GM23338 (cell line): ENCODE measurements at regions not wholly inside any gene's neighbourhood (a gene's known extent, or its start where the extent isn't known, plus 50 kb on each side); places are given as distances from the start of the nearest gene placed in this dataset.

Experiments used
- EZH2 ChIP-seq: fragments of 200-600 bp; sonication (generic); IDR thresholded peaks from one replicate; pipeline ENCODE4 v1.8.0; 2017; ENCODE audit warnings: antibody characterized with exemption, mild to moderate bottlenecking, low read depth; ENCODE audit not compliant: unreplicated experiment
- TF ChIP-seq, protein P1 (sequence below), 2 experiments: fragments of 200-600 bp in 1 of 2; sonication (generic) in 1 of 2; conservative IDR thresholded peaks; 2 replicates each; pipeline versions ENCODE4 v1.5.1 to v1.6.1; 2016 to 2017; ENCODE audit warnings: antibody characterized with exemption in 2 of 2, low read depth in 2 of 2, mild to moderate bottlenecking in 2 of 2, moderate library complexity in 1 of 2

DNA sequence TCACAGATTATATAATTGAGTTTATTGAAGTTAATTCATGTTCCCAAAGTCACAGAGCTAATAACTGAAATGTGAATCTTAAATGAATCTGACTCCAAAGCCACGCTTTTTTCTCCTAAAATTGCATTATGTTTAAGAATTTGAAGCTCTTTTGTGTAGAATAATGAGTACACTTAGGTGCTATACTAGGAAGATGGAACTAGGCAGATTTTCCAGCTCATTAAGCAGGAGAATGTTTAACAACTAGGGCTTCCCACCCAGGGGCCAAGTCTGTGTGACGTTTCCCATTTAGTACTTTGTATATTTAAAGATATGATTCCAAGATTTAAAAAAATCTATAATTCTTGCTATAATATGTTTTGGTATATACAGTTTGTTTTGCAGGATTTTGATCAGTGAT is 169.5 kb downstream of the KIF20B start:
- TF ChIP-seq EZH2: no peak
- TF ChIP-seq, protein P1, sequence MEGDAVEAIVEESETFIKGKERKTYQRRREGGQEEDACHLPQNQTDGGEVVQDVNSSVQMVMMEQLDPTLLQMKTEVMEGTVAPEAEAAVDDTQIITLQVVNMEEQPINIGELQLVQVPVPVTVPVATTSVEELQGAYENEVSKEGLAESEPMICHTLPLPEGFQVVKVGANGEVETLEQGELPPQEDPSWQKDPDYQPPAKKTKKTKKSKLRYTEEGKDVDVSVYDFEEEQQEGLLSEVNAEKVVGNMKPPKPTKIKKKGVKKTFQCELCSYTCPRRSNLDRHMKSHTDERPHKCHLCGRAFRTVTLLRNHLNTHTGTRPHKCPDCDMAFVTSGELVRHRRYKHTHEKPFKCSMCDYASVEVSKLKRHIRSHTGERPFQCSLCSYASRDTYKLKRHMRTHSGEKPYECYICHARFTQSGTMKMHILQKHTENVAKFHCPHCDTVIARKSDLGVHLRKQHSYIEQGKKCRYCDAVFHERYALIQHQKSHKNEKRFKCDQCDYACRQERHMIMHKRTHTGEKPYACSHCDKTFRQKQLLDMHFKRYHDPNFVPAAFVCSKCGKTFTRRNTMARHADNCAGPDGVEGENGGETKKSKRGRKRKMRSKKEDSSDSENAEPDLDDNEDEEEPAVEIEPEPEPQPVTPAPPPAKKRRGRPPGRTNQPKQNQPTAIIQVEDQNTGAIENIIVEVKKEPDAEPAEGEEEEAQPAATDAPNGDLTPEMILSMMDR (conservative IDR thresholded peaks at IDR 0.05; ENCODE audit: low read depth in 2 of 2): no peak
